Adrenal gland (tissue), 9 donors: ENCODE measurements at regions not wholly inside any gene's neighbourhood (a gene's known extent, or its start where the extent isn't known, plus 50 kb on each side); places are given as distances from the start of the nearest gene placed in this dataset.

Source experiments
- DNase-seq, 7 donors: peaks; one replicate each; pipeline ENCODE4 v3.0.0-alpha.2; 2019 to 2020
- H3K27ac ChIP-seq, 5 donors: fragments of 200-600 bp; sonication (generic) in 4 of 5; 1 replicate in 3 of 5; 2 replicates in 2 of 5; pipeline versions ENCODE4 v1.5.1 to v1.8.0; 2016 to 2020; ENCODE audit warnings: mild to moderate bottlenecking in 1 of 5
- H3K27me3 ChIP-seq: fragments of 200-600 bp; 2 replicates; pipeline ENCODE4 v1.8.0; 2021
- H3K36me3 ChIP-seq, 2 donors: fragments of 200-600 bp; replicated peaks in 1 of 2; 1 replicate in 1 of 2; 2 replicates in 1 of 2; pipeline versions ENCODE4 v1.5.1 to v1.8.0; 2018 to 2022
- H3K4me1 ChIP-seq, 2 donors: fragments of 200-600 bp; replicated peaks in 1 of 2; 1 replicate in 1 of 2; 2 replicates in 1 of 2; pipeline versions ENCODE4 v1.5.1 to v1.8.0; 2018 to 2021
- H3K4me3 ChIP-seq, 4 donors: fragments of 200-600 bp; sonication (generic) in 3 of 4; one replicate each; pipeline ENCODE4 v1.5.1; 2016 to 2018
- H3K9me3 ChIP-seq, 3 donors: fragments of 200-600 bp; sonication (generic) in 1 of 3; replicated peaks in 1 of 3; 1 replicate in 2 of 3; 2 replicates in 1 of 3; pipeline versions ENCODE4 v1.5.1 to v1.8.0; 2016 to 2021
- POLR2A ChIP-seq, 2 donors: fragments of 450-650 bp; IDR thresholded peaks; one replicate each; pipeline ENCODE4 v1.6.1; 2017; ENCODE audit warnings: antibody characterized with exemption in 2 of 2, mild to moderate bottlenecking in 2 of 2, moderate library complexity in 1 of 2
- WGBS, 4 donors: extraction: QIAGEN DNeasy Blood & Tissue Kit in 2 of 4; methylation state at CpG; one replicate each; pipeline versions ENCODE4 v1.1.5 to v1.1.7; 2013 to 2017; 5-methylcytosine and 5-hydroxymethylcytosine counted together
- intact Hi-C, 2 donors: fragments of 100-400 bp; cut with DNase I; formaldehyde crosslinking; loops; one replicate each; pipeline versions ENCODE4 v1.14.1 to v1.15.0; 2022 to 2023
- TF ChIP-seq, protein P1 (sequence below), 6 experiments: fragments of 450-650 bp in 4 of 6; fragments of 200-600 bp in 2 of 6; sonication (generic) in 1 of 6; IDR thresholded peaks; 1 replicate in 5 of 6; 2 replicates in 1 of 6; pipeline versions ENCODE4 v1.5.1 to v1.8.0; 2016 to 2021; ENCODE audit warnings: antibody characterized with exemption in 6 of 6, mild to moderate bottlenecking in 2 of 6, moderate library complexity in 1 of 6
- donor health status: healthy with polysubstance abuse.
- donor health status: Bipolar disorder and iron deficiency.
- donor health status: DM: yes; HTN: yes; CAD: no.
- donor health status: DM: no; HTN: no; CAD: no.
- donor health status: DM: no; HTN: no; CAD: no.

DNA sequence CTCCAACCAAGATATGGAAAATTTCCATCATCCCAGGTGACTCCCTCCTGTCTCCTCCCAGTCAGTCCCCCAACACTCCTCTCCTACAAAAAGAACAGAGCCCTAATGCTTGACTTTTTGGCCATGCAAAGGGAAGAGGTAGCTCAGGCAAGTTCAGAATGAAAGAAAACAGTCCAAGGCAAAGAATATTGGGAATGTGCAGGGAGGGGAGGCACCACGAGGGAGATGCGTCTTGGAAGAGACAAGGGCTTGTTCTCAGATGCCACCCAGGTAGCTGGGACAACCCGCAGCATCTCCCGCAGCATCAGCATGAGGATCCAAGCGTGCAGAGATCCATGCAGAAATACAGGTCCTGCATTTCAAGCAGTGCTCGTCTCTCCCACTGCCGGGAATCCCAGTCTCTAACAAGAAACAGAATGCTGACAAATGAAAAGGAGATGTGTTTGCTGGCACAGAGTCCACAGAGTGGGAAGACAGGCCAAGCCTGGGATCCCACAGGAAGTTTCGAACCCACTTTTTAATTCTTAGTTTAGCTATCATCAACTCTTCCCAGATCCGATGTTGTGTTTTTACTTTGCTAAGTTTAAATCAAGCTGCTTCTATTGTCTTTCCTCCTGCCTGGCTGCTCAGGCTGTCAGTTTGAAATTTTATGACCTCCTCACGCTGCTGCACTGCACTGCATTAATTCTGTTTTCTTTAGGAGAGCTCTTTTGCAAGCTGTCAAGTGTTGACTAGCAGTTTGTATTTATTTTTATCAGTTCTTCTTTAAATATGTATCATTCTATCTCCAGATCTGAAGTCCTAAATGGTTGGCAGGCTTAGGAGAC lies 86.8 kb upstream of the OSMR start:
- TF ChIP-seq POLR2A (IDR thresholded peaks at IDR 0.05) = no peak
- TF ChIP-seq, protein P1, sequence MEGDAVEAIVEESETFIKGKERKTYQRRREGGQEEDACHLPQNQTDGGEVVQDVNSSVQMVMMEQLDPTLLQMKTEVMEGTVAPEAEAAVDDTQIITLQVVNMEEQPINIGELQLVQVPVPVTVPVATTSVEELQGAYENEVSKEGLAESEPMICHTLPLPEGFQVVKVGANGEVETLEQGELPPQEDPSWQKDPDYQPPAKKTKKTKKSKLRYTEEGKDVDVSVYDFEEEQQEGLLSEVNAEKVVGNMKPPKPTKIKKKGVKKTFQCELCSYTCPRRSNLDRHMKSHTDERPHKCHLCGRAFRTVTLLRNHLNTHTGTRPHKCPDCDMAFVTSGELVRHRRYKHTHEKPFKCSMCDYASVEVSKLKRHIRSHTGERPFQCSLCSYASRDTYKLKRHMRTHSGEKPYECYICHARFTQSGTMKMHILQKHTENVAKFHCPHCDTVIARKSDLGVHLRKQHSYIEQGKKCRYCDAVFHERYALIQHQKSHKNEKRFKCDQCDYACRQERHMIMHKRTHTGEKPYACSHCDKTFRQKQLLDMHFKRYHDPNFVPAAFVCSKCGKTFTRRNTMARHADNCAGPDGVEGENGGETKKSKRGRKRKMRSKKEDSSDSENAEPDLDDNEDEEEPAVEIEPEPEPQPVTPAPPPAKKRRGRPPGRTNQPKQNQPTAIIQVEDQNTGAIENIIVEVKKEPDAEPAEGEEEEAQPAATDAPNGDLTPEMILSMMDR (IDR thresholded peaks at IDR 0.05) = no peak
- Histone ChIP-seq H3K36me3 (no peaks in the 10 kb centered on the region), H3K4me3 (no peak overlapping the region), H3K27ac (peak overlapping the region in 1 of 5 donors; percentile 2), H3K9me3 (no peaks in the 10 kb centered on the region), H3K4me1 (peaks cover 0 to 4% of the 10 kb centered on the region in 2 donors), H3K27me3 (no peaks in the 10 kb centered on the region)
- WGBS, 4 donors = 35 to 38% (median 37%) methylated on average over 10 of the region's 10 CpGs
- intact Hi-C loops = no loop called here
- DNase-seq = no peak

DNA sequence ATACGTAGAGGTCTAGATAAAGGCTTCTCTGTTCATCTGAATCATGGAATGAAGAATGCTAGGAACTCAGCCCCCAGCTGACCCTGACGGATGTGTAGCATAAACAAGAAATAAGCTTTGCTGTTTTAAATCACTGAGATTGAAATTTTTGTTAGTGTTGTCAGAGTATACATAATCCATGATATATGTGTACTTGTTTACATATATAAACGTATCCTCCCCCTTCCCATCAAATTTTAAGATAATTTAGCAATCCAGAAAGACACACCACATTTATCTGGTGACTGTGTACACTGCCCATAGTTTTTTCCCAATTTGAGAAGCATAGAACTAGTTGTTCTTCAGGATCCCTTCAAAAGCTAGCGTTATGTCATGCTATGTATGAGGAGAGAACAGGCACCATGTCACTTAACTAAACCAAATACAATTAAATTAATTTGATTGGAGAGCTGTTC lies 80.8 kb upstream of the OSMR start:
- WGBS, 4 donors = 56 to 76% (median 65%) methylated on average over 4 of the region's 4 CpGs
- Histone ChIP-seq H3K9me3 (no peaks in the 10 kb centered on the region), H3K27ac (no peak overlapping the region), H3K27me3 (no peaks in the 10 kb centered on the region), H3K4me1 (no peaks in the 10 kb centered on the region), H3K36me3 (no peaks in the 10 kb centered on the region), H3K4me3 (no peak overlapping the region)
- TF ChIP-seq POLR2A (IDR thresholded peaks at IDR 0.05) = no peak
- TF ChIP-seq, protein P1 (IDR thresholded peaks at IDR 0.05) = no peak
- intact Hi-C loops = no loop called here
- no peak for DNase-seq

GRCh38 chr5:38765399-38765861 lies 80.4 kb upstream of the OSMR start:
- Histone ChIP-seq H3K36me3 (no peaks in the 10 kb centered on the region), H3K4me1 (no peaks in the 10 kb centered on the region), H3K27ac (no peak overlapping the region), H3K4me3 (no peak overlapping the region), H3K9me3 (no peaks in the 10 kb centered on the region), H3K27me3 (no peaks in the 10 kb centered on the region)
- DNase-seq = no peak
- intact Hi-C loops = no loop called here
- 63 to 65% (median 65%) methylated on average over 5 of the region's 5 CpGs for WGBS, 4 donors
- TF ChIP-seq, protein P1 (IDR thresholded peaks at IDR 0.05) = no peak
- TF ChIP-seq POLR2A (IDR thresholded peaks at IDR 0.05) = no peak

- no peak for DNase-seq
- 48 to 60% (median 54%) methylated on average over 2 of the region's 2 CpGs for WGBS, 4 donors
These were observed 79.7 kb upstream of the OSMR start for GRCh38 chr5:38766151-38766550.

More at GRCh38 chr5:38766151-38766550, 79.7 kb upstream of the OSMR start:
- Histone ChIP-seq H3K27ac (peak overlapping the region in 1 of 5 donors; percentile 6), H3K9me3 (no peaks in the 10 kb centered on the region), H3K36me3 (no peaks in the 10 kb centered on the region), H3K4me3 (no peak overlapping the region), H3K4me1 (no peaks in the 10 kb centered on the region), H3K27me3 (no peaks in the 10 kb centered on the region)
- TF ChIP-seq, protein P1 (IDR thresholded peaks at IDR 0.05) = no peak
- intact Hi-C loops = no loop called here
